HUES6 (cell line): ENCODE measurements at regions not wholly inside any gene's neighbourhood (a gene's known extent, or its start where the extent isn't known, plus 50 kb on each side); places are given as distances from the start of the nearest gene placed in this dataset.
"Not testable (repeated sequence)": the region's sequence is repeated elsewhere in the genome, so short reads cannot be mapped to it uniquely, and the experiment has no call there.

Source experiments
- H3K27ac ChIP-seq: 2 replicates; pipeline ENCODE4 v1.7.0; 2013; ENCODE audit warnings: low read depth, mild to moderate bottlenecking, low read length, inconsistent platforms
- H3K27me3 ChIP-seq: 2 replicates; pipeline ENCODE4 v1.6.1; 2013; ENCODE audit warnings: low read length; ENCODE audit not compliant: control insufficient read depth, insufficient read depth
- H3K36me3 ChIP-seq: 2 replicates; pipeline ENCODE4 v1.6.1; 2013; ENCODE audit warnings: low read length; ENCODE audit not compliant: control insufficient read depth, insufficient read depth
- H3K4me1 ChIP-seq: 2 replicates; pipeline ENCODE4 v1.6.1; 2013; ENCODE audit warnings: low read length; ENCODE audit not compliant: control insufficient read depth, insufficient read depth
- H3K4me3 ChIP-seq: 2 replicates; pipeline ENCODE4 v1.5.1; 2013; ENCODE audit warnings: low read depth, low read length
- H3K9ac ChIP-seq: one replicate; pipeline ENCODE4 v1.6.1; 2013; ENCODE audit warnings: mild to moderate bottlenecking, low read length
- H3K9me3 ChIP-seq: 2 replicates; pipeline ENCODE4 v1.6.1; 2013; ENCODE audit warnings: low read depth, low read length; ENCODE audit not compliant: control insufficient read depth, insufficient read depth

GRCh38 chr6:120304223-120304622 lies 954.7 kb upstream of the MAN1A1 start:
- Histone ChIP-seq H3K27ac (no peak overlapping the region), H3K9ac (no peak overlapping the region), H3K4me3 (no peak overlapping the region), H3K27me3 (no peaks in the 10 kb centered on the region), H3K9me3 (no peaks in the 10 kb centered on the region), H3K4me1 (no peaks in the 10 kb centered on the region), H3K36me3 (no peaks in the 10 kb centered on the region)

DNA sequence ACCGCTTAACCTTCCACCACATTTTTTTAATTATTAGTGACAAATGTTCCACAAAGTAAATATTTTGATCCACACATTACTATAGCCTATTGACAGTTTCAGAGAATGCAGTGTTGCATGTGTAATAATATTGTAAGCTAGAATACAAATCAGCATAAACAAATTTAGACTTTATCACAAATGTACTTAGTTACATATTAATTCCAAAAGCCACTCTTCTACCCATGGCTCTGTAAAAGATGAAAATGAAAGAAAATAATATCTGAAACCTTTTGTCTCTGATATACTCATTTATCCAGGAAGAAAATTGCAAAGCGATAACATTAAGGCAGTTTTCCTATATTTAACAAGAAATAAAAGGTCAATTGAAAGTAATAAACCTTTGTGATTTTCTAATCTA lies 954.0 kb upstream of the MAN1A1 start:
- Histone ChIP-seq H3K36me3 (no peaks in the 10 kb centered on the region), H3K27me3 (no peaks in the 10 kb centered on the region), H3K9ac (no peak overlapping the region), H3K4me3 (no peak overlapping the region), H3K4me1 (no peaks in the 10 kb centered on the region), H3K27ac (no peak overlapping the region), H3K9me3 (no peaks in the 10 kb centered on the region)

- Histone ChIP-seq H3K27ac (no peak overlapping the region), H3K36me3 (no peaks in the 10 kb centered on the region), H3K4me3 (no peak overlapping the region), H3K9ac (no peak overlapping the region), H3K27me3 (no peaks in the 10 kb centered on the region), H3K4me1 (peaks cover 4% of the 10 kb centered on the region; the same call in 1 of the 2 replicates), H3K9me3 (no peaks in the 10 kb centered on the region)
These were observed 952.5 kb upstream of the MAN1A1 start for GRCh38 chr6:120302041-120302440.

- Histone ChIP-seq H3K36me3 (no peaks in the 10 kb centered on the region), H3K4me3 (no peak overlapping the region), H3K27ac (no peak overlapping the region), H3K4me1 (no peaks in the 10 kb centered on the region), H3K27me3 (no peaks in the 10 kb centered on the region), H3K9ac (no peak overlapping the region), H3K9me3 (no peaks in the 10 kb centered on the region)
These were observed 941.4 kb upstream of the MAN1A1 start for GRCh38 chr6:120290964-120291363.

GRCh38 chr6:120282005-120282404 lies 932.4 kb upstream of the MAN1A1 start:
- Histone ChIP-seq H3K36me3 (no peaks in the 10 kb centered on the region), H3K9me3 (no peaks in the 10 kb centered on the region), H3K27me3 (no peaks in the 10 kb centered on the region), H3K9ac (no peak overlapping the region), H3K4me1 (peaks cover 3% of the 10 kb centered on the region; the same call in 1 of the 2 replicates), H3K27ac (no peak overlapping the region), H3K4me3 (no peak overlapping the region)

GRCh38 chr6:120279466-120280167 lies 930.1 kb upstream of the MAN1A1 start:
- Histone ChIP-seq H3K4me1 (peaks cover 3% of the 10 kb centered on the region; the same call in 1 of the 2 replicates), H3K4me3 (no peak overlapping the region), H3K27ac (no peak overlapping the region), H3K9ac (no peak overlapping the region), H3K27me3 (no peaks in the 10 kb centered on the region), H3K9me3 (no peaks in the 10 kb centered on the region), H3K36me3 (no peaks in the 10 kb centered on the region)

DNA sequence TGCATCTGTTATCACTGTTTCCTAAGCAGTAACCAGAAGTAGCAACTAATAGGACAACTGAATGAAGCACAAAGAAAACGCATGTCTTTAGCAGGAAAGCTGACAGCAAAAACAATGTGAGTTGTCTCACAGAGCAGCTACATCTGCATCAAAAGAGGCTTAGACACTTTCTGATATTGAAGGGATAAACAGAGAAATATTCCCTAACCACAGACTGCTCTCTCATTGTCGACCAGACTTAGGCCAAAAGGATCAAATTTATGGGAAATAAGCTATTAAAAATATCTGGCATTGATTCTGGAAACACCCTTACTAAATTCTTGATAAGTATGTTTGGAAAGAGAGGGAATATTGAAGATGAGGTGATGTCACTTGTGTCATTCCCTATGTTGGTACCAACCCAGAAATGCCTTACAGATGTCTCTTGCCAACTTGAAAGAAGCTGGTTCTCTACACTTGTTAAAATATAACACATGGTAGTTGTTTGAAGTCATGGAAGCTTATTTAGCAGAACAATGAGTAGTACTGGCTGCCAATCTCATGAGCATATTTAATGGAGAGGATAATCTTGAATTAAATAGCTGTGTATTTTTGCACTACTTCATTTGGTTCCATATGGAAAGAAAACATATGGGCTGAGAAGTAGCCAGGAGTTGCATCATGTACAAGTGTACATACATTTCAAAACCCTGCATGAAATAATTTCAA lies 929.3 kb upstream of the MAN1A1 start:
- Histone ChIP-seq H3K36me3 (no peaks in the 10 kb centered on the region), H3K27me3 (no peaks in the 10 kb centered on the region), H3K4me3 (no peak overlapping the region), H3K9me3 (no peaks in the 10 kb centered on the region), H3K4me1 (peaks cover 3% of the 10 kb centered on the region; the same call in 1 of the 2 replicates), H3K27ac (no peak overlapping the region), H3K9ac (no peak overlapping the region)

- Histone ChIP-seq H3K4me1 (peaks cover 3% of the 10 kb centered on the region; the same call in 1 of the 2 replicates), H3K27ac (no peak overlapping the region), H3K36me3 (no peaks in the 10 kb centered on the region), H3K9me3 (no peaks in the 10 kb centered on the region), H3K4me3 (no peak overlapping the region), H3K9ac (no peak overlapping the region), H3K27me3 (no peaks in the 10 kb centered on the region)
These were observed 925.0 kb upstream of the MAN1A1 start for GRCh38 chr6:120274547-120274946.

DNA sequence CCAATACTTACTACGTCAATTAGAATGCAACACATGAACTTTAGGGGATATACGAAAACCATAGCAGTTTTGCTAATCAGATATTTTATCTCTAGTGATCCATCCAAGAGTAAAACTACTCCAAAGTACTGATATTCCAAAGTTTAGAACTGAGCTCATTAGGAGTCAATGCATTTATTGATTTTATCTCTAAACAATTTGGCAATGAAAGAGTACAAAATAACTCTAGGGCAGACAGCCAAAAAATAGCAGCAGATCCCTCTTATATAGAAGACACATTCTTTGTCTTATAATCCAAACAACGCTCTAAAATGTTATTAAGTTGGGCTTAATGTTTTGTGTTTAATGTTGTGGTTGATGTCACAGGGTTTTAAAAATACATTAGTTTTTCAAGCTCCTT lies 923.9 kb upstream of the MAN1A1 start:
- Histone ChIP-seq H3K27me3 (no peaks in the 10 kb centered on the region), H3K36me3 (no peaks in the 10 kb centered on the region)

DNA sequence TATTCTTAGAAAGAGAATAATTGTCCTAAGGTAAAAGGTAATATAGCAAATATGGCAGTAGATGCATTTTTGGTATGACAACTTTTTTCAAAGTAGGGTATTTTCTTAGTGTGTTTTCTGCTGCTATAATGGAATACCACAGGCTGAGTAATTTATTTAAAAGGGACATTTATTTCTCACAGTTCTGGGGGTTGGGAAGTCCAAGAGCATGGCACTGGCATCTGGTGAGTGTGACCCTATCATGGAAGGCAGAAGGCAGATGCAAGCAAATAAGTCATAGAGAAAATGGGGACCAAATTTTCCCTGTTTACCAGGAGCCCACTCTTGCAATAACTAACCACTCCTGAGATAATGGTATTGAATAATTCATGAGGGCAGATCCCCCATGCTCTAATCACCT lies 922.5 kb upstream of the MAN1A1 start:
- Histone ChIP-seq H3K4me3 (no peak overlapping the region), H3K27me3 (no peaks in the 10 kb centered on the region), H3K36me3 (no peaks in the 10 kb centered on the region), H3K4me1 (no peaks in the 10 kb centered on the region), H3K9ac (no peak overlapping the region), H3K27ac (no peak overlapping the region), H3K9me3 (0 out of 2 replicates have a peak, but pooled peaks cover 3% of the 10 kb centered on the region)

More for the DNA sequence above, 923.9 kb upstream of the MAN1A1 start:
- no peak overlapping the region for H3K4me3 ChIP-seq
- H3K27ac ChIP-seq = no peak overlapping the region
- H3K9ac ChIP-seq = no peak overlapping the region
- 0 out of 2 replicates have a peak, but pooled peaks cover 3% of the 10 kb centered on the region for H3K9me3 ChIP-seq
- H3K4me1 ChIP-seq = no peaks in the 10 kb centered on the region

DNA sequence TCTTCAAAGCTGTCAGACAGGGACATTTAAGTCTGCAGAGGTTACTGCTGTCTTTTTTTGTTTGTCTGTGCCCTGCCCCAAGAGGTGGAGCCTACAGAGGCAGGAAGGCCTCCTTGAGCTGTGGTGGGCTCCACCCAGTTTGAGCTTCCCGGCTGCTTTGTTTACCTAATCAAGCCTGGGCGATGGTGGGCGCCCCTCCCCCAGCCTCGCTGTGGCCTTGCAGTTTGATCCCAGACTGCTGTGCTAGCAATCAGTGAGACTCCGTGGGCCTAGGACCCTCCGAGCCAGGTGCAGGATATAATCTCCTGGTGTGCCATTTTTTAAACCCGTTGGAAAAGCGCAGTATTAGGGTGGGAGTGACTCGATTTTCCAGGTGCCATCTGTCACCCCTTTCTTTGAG lies 918.7 kb upstream of the MAN1A1 start:
- not testable (repeated sequence) for H3K27me3 ChIP-seq, H3K27ac ChIP-seq, H3K4me1 ChIP-seq, H3K9me3 ChIP-seq, H3K4me3 ChIP-seq, H3K9ac ChIP-seq, H3K36me3 ChIP-seq
